Dedifferentiated amniotic fluid mesenchymal stem cell (primary cell): ENCODE measurements at regions not wholly inside any gene's neighbourhood (a gene's known extent, or its start where the extent isn't known, plus 50 kb on each side); places are given as distances from the start of the nearest gene placed in this dataset.
A peak's percentile ranks its signal among the peaks of the same experiment; 100 is the strongest.

ENCODE experiments used
- DNase-seq: peaks from one replicate; pipeline ENCODE4 v3.0.0-alpha.2; 2016; ENCODE audit errors: extremely low spot score

GRCh38 chr2:30339071-30339470 lies 107.7 kb downstream of the LBH start:
- DNase-seq, result no peak

- DNase-seq, result no peak
Observed at GRCh38 chr2:30341500-30342267, 105.4 kb upstream of the LCLAT1 start.

- DNase-seq, result no peak
Observed at GRCh38 chr2:30346471-30347169, 100.4 kb upstream of the LCLAT1 start.

- DNase-seq, result no peak
Observed at GRCh38 chr2:30348825-30349224, 98.2 kb upstream of the LCLAT1 start.

- DNase-seq, result no peak
Observed at GRCh38 chr2:30349691-30350090, 97.4 kb upstream of the LCLAT1 start.

GRCh38 chr2:30351116-30351515 lies 95.9 kb upstream of the LCLAT1 start:
- DNase-seq, result no peak

- no peak for DNase-seq
Observed at GRCh38 chr2:30351949-30352348, 95.1 kb upstream of the LCLAT1 start.

- DNase-seq, result no peak
Observed at GRCh38 chr2:30354150-30354549, 92.9 kb upstream of the LCLAT1 start.

- DNase-seq, result no peak
Observed at GRCh38 chr2:30354621-30355020, 92.4 kb upstream of the LCLAT1 start.

GRCh38 chr2:30355306-30355705 lies 91.7 kb upstream of the LCLAT1 start:
- DNase-seq, result no peak

GRCh38 chr2:30356071-30356470 lies 91.0 kb upstream of the LCLAT1 start:
- DNase-seq, result no peak

- no peak for DNase-seq
Observed at GRCh38 chr2:30356776-30357175, 90.3 kb upstream of the LCLAT1 start.

- DNase-seq, result no peak
Observed at GRCh38 chr2:30358351-30358750, 88.7 kb upstream of the LCLAT1 start.

- DNase-seq, result no peak
Observed at GRCh38 chr2:30358842-30359241, 88.2 kb upstream of the LCLAT1 start.

GRCh38 chr2:30359644-30360167 lies 87.3 kb upstream of the LCLAT1 start:
- no peak for DNase-seq

- no peak for DNase-seq
Observed at GRCh38 chr2:30361751-30362394, 85.2 kb upstream of the LCLAT1 start.

- peak; percentile 68 for DNase-seq
Observed at GRCh38 chr2:30362468-30363081, 84.5 kb upstream of the LCLAT1 start.

GRCh38 chr2:30363406-30363805 lies 83.6 kb upstream of the LCLAT1 start:
- no peak for DNase-seq

GRCh38 chr2:30365201-30365600 lies 81.8 kb upstream of the LCLAT1 start:
- DNase-seq, result no peak

GRCh38 chr2:30366199-30366691 lies 80.8 kb upstream of the LCLAT1 start:
- DNase-seq, result no peak

GRCh38 chr2:30367232-30368070 lies 79.6 kb upstream of the LCLAT1 start:
- no peak for DNase-seq
